Posterior cingulate gyrus (tissue), 11 donors: ENCODE measurements at regions not wholly inside any gene's neighbourhood (a gene's known extent, or its start where the extent isn't known, plus 50 kb on each side); places are given as distances from the start of the nearest gene placed in this dataset.
"Not testable (repeated sequence)": the region's sequence is repeated elsewhere in the genome, so short reads cannot be mapped to it uniquely, and the experiment has no call there.

ENCODE experiments used
- DNase-seq, 10 donors: peaks; one replicate each; pipeline versions ENCODE4 v3.0.0 to v3.0.0-alpha.2; 2020 to 2021; ENCODE audit warnings: mixed read lengths in 3 of 10
- intact Hi-C: fragments of 100-400 bp; cut with DNase I; formaldehyde crosslinking; loops from one replicate; pipeline ENCODE4 v1.15.1; 2023

DNA sequence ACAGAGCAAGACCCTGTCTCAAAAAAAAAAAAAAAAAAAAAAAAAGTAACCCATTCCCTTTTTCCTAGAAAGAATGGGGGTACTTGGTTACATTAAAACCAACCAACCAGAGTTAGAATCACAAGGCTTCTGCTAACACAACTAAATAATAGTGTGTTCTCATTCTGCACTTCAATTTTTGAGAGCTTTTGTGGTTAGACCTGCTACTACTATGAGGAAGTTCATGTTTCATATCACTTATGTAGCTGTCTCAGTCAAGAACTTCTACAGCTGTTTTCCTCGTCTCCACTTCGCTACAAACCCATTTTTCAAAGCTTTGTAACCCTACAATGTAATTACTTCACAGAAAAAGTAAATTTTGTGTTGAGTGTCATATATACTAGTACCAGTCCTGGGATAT, 58.3 kb downstream of the PDHA2 start:
- intact Hi-C loops, result no loop called here
- no peak for DNase-seq

DNA sequence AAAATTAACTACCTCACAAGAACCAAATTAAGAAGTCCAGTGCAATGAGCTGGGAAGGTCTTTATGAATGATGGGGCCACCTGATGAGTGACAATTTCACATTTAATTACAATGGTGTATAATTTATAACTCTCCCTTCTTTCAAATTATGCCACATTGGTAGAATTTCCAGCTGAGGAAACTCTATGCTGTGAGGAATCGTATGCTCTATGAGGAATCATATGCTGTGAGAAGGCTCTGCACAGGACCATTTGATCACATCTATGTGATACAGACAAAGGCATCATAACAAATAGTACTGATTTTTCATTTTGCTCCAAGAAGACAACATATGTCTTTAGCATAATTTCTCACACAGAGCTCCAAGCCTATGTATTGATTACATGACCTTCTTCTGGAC, 69.3 kb downstream of the PDHA2 start:
- no peak for DNase-seq
- intact Hi-C loops, result no loop called here

DNA sequence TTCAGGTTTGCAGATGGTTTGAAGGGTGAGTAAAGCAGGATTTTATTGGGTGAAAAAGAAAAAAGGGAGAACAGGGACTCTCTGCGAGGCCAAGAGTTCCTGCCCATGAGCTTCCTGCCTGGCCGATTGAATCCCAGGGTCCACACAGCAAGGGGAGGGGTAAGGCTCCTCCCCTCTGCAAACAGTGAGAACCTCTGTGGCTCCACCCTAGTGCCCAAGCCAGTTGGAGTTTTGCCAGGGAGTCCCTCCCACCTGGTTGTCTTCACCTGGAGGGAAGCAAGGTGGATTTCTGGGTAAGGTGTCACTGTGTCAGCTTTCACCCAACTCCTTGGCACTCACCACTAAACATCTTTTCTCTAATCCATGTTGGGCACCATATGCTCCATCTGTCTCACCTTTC, 70.9 kb downstream of the PDHA2 start:
- peak in 1 of 10 donors; percentile 65 for DNase-seq
- intact Hi-C loops, result no loop called here

DNA sequence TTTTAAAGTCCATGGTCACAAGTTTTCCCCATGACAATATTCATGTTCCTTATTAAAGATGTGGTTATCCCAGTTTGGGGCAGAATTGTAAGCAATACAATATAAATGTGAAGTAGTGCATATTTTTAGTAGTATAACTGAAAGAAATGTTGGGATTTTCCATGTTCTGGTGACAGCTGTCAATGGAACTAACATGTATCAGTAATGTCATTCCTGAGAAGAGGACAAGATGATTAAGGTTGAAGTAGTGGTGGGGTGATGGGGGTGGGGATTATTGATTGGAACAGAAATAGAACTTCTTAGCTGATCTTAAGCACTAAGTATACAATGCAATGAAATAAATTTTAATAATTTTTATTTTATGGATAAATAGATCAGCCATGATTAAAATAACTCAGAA, 81.6 kb downstream of the PDHA2 start:
- intact Hi-C loops, result no loop called here
- DNase-seq, result no peak

DNA sequence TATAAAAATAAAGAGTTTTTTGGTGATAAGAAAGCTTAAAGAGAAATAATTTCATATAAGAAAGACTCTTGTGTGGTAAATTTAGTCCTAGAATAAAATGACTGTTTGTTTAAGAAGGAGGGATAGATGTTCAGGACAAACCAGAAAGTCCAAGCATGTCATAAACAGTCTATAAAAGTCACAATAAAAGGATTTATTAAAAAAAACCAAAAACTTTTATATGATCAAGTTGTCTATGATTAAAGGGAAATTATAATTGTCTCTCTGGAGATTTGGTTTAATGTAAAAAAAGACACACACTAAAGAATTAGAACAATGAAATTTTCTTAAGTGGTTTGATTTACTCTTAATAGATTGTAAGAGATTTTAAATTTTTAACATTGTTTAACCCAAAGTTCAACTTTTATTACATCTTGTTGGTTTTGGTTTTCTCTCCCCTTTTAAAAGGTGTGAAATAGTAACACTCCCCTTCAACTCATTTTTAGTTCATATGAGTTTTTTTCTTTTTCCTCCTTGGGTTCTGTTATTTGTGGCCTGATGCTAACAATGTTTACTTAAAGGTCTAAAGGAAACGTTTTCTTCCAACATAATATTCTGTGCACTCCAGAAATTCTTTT, 89.7 kb downstream of the PDHA2 start:
- intact Hi-C loops, result no loop called here
- DNase-seq, result no peak

DNA sequence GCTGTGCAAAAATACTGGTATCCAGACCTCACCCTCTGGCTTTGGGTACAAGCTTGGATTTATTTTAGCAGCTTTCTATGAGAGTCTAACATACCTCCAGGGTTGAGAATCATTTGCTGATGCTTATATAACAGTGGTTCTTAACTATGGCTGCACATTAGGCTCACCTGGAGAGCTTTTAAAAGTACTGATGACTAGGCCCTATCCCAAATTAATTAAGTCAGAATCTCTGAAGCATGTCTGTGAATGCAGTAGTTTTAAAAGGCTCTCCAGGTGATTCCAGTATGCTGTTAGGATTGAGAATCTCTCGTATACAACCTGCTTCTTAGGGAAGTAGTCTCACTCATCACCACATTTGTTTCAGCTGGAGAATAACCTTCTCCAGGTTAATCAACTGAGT, 99.2 kb downstream of the PDHA2 start:
- DNase-seq, result no peak
- intact Hi-C loops, result no loop called here

DNA sequence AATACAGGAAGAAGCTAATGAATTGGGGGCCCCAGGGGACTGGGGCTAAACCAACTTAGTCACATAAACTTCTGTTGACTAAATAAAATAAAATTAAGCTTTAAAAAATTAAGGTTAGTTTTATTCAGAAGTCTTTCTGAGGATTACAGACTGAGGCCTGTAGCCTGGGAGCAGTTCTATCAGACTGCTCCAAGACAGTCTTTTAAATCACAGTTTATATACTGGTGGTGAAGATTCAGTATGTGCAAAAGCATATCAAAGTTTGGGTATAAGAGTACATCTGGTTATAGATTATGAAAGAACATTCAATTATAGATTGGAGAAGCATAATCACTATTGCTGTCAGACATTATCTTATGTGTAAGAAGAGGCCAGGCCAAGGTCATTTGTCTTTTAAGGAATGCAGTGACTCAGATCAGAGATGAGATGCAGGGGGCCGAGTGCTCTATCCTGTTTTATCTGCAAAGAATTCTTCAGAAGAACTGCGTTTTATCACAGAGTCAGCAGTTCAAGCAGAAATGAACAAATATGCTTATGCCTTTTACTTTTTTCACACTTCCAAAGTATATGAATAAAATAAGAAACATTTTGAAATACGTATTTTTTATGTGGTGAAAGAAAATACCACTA, 109.4 kb downstream of the PDHA2 start:
- intact Hi-C loops, result no loop called here
- no peak for DNase-seq

DNA sequence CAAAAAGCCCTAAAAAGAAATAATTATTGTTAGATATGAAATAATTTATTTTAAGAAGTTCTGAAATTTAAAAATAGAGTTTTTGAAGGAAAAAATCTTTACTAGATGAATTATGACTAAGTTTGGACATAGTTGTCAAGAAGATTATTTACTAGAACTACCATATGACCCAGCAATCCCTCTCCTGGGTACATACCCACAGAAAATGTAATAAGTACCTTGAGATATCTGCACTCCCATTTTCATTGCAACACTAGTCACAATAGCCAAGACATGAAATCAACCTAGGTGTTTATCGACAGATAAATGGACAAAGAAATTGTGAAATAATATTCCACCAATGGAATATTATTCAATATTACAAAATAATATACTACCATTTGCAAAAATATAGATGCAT, 109.9 kb downstream of the PDHA2 start:
- DNase-seq, result no peak
- intact Hi-C loops, result no loop called here

DNA sequence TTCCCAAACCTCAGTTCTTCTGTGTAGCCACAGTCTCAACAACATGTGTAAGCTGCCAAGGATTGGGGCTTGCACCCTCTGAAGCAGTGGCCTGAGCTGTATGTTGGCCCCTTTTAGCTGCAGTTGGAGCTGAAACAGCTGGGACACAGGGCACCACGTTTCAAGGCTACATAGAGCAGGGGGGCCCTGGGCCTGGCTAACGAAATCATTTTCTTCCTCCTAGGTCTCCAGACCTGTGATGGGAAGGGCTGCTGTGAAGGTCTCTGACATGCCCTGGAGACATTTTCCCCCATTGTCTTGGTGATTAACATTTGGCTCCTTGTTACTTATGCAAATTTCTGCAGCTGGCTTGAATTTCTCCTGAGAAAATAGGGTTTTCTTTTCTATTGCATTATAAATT, 112.6 kb downstream of the PDHA2 start:
- DNase-seq, intact Hi-C loops: not testable (repeated sequence)

DNA sequence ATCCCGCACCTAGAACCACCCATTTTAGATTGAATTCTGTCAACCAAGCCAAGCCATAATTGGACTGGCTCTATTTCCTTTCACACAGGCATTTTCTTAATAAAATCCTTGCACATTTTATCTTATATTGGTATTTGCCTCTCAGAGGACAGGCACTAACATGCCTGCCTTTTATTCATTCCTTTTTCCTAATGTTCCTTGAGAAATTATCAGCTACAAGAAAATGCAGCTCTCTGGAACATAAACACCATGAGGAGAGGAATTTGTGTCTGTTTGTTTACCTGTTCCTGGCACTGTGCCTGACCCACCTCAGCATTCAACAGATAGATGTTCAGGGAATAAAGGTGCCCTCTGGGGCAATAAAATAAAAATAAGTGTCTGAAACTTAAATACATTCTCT, 116.2 kb downstream of the PDHA2 start:
- no peak for DNase-seq

DNA sequence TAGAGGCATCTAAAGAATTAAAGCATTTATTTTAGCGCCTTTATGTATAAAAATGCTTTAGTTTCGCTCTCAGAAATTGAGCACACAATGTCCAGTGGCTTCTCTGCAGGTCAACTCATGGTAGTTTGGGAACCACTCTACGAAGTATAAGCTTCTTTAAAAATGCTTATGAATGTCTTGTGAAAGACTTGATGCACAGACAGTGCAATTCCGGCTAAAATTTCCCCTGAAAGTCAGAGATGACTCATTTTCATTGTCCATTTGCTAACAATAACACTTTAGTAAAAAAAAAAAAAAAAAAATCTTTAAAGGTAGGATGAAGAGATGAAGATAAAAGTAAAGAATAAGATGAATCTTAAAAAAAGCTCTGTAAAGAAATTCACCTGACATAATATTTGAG, 117.2 kb downstream of the PDHA2 start:
- intact Hi-C loops, result no loop called here
- DNase-seq, result no peak

More for the DNA sequence above, 116.2 kb downstream of the PDHA2 start:
- intact Hi-C loops, result no loop called here

DNA sequence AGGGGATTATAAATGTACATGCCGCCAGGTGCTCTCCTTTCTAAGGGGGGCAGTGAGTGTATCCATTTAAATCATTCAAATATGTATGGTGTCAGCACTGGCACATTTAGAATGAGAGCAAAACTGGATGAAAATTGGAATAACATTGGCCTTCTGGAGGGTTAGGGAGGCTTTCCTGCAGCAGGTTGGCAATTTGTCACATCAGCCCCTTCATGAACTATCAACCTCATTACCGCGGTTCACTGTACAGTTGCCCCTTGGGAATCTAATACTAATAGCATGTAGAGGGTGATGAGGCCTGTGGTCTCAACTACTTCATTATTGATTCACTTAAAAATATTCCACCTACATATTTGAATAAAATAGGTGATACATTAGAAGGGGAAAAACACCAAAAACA, 117.9 kb downstream of the PDHA2 start:
- no peak for DNase-seq

DNA sequence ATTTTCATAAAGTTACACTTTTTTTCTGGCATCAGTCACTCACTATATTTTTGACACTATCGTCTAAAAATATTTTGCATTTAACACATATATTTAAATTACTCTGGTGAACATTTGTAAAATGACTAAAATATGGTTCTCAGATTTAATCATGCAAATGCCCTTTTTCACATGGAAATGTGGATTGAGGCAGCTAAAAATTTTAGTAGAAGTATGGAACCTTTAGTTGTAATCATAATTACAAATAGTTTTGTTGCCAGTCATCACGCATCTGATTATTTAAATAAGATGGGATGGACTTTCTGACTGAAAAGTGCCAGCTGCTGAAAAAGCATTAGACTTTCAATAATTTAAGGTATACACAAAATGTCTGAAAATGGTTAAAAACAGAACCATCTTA, 119.3 kb downstream of the PDHA2 start:
- intact Hi-C loops, result no loop called here

More for the DNA sequence above, 117.9 kb downstream of the PDHA2 start:
- intact Hi-C loops, result no loop called here

DNA sequence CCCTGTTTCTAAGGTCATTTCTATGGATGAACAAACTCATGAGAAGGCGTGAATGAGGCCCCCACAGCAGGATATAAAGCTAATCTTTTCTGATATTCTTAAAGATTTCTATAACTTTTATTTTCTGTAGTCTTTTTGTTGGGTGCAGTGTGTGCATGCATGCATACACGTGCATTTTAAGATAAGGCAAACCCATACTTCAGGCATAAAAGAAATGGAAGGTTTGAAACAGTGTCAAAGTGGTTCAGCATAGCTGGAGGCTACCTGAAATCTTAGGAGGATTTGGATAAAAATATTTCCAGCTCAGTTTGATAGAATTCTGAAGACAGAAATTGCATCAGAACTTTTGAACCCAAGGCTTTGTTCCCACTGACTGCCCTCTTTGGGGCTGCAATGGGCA, 119.7 kb downstream of the PDHA2 start:
- no peak for DNase-seq
- intact Hi-C loops, result no loop called here

More for the DNA sequence above, 119.3 kb downstream of the PDHA2 start:
- DNase-seq, result no peak

DNA sequence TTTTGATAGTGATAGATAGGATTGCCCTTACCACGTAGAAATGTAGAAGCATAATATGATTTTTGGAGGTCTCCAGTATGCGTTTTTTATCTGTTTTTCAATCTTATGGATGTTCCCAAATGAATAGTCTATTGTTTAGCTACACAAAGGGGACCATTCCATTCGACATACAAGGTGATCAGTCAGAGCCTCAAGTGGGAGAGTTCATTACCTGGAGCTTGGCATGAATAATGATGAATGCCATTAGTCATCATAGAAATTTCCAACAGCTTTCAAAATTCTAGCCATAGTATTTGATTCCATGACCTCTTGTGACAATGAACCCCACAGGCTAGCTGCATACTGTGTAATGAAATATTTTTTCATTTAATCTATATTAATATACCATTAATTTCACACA, 123.6 kb downstream of the PDHA2 start:
- intact Hi-C loops, result no loop called here
- no peak for DNase-seq

DNA sequence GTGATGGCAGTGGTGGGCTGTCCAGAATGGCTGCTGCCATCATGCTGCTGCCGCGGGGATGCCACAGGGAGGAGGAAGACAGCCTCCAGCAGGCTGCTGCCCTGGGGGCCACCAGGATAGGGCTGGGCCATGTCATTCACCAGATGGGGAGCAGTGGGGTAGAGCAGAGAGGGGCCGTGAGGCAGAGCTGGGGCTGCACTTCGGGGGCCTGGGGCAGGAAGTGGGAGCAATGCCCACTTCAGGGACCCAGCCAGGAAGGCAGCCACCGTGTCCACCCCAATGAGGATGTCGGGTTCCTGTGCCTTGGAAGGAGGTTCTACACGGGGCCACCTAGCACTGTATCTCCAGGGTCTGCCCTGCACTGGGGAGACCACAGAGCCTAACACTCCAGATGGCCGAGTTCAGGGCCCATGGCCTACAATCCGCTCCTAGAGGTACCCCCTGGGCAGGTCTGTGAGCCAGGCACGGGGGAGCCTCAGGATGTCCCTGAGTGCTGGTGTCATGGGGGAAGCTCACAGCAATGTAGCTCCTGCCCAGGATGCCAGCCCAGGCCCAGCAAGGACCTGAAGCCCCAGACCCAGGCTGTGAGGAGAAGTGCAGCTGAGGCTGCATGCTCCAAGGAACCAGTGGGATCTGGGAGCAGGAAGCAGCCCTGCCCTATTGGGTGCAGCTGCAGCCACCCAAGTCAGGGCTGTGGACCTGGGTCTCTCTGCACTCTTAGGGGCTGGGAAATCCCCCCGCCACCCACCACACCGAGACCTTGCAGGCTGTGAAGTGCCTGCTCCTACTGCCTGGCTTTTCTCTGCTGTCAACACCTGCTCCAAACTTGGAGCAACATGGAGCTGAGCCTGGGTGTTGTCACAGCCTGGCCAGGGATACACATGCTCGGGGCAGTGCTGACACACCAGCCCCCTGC, 140.3 kb downstream of the PDHA2 start:
- intact Hi-C loops, result no loop called here
- peak in 2 of 10 donors; percentile 62 to 72 for DNase-seq

DNA sequence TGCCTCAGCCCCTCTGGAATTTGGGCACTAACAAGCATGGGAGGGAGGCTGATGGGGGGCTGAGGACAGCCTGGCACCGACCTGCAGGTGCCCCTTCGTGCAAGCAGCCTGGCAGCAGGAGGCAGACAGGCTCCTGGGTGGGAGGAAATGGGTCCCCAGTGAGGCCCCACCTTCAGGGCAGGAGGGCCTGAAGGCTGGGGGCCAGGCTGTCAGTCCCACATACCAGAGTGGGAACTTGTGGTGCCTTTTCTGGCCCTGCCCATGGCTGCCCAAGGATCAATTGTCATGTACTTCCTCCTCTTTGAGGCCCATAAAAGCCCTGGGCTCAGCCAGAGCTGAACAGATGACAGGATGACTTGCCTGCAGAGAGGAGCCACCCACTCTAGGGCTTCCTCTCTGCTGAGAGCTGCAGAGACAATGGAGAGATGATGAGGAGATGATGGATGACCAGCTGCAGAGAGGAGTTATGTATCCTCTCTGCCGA, 141.0 kb downstream of the PDHA2 start:
- intact Hi-C loops, result no loop called here
- DNase-seq, result peak in 1 of 10 donors; percentile 58

DNA sequence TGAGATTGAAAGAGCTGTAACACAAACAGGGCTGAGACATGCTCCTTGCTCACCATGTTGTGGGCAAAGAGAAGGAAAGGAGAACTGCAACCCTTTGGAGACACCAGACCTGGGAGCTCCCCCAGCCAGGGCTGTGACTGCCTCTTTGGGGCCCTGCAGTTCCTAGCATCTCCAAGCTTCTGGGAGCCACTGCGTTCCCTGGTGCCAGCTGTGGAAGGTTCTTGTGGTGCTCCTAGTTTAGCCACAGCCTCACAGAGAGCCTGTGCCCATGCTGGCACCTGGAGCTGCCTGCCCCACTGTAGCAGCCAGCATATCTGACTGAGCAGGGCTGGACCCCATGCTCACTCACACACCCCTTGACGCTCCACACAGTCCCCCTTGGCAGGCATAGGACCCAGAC, 141.7 kb downstream of the PDHA2 start:
- intact Hi-C loops, result no loop called here
- DNase-seq, result peak in 2 of 10 donors; percentile 57 to 65

DNA sequence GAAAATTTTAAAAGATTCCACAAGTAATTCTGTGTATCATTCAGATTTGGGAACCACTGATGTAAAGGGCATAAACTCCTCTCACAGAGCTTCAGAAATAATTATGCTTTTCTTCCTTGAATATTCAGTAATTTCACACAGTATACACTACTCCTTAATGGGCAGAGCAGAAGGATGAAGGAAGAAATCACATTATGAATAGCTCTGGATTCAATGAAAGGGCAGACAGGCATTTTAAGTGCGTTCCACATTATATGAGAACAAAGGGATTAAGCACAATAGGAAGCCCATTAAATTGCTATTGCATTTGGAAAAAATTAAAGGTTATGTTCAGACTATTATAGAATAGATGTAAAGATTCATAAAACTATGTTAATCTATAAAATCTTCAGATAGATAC, 142.6 kb downstream of the PDHA2 start:
- intact Hi-C loops, result no loop called here
- no peak for DNase-seq

DNA sequence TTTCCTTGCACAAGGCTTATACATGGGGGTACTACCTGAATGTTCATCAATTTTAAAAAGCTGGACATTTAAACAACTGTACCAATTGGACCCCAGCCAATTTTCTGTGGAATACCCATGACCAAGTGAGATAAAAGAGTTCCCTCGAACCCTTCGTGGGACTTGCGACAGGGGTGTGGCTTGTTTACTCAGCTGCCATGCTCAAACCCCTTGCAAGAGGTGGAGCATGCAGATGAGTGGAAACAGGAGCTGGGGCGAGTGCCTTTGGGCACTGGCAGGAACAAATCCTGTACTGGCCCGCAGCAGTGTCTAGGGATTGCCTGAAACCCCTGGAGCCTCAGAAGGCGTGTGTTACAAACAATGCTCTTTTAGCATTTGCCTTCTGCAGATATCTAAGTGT, 144.2 kb downstream of the PDHA2 start:
- intact Hi-C loops, result no loop called here
- DNase-seq, result no peak

DNA sequence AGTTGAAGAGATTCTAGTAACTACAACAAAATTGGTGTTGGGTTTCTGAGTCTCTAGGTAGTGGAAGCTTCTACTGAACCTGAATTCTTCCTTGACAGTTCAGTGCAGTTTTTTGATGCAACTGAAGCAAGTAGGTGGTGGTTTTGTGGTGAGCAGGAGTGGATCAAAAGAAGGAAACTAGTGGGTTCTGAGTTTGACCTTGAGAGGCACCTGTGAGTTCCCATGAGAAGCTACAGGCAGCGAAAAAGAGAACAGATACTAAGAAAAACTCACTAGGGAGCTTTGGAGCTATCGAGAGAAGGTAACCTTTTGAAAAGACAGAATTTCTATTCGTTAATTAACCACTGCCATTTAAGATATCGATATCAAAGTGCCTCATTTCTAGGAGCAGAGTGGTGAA, 145.2 kb downstream of the PDHA2 start:
- DNase-seq, result no peak
- intact Hi-C loops, result no loop called here
